ENCODE measurements at regions not wholly inside any gene's neighbourhood (a gene's known extent, or its start where the extent isn't known, plus 50 kb on each side); places are given as distances from the start of the nearest gene placed in this dataset.
"Not testable (repeated sequence)": the region's sequence is repeated elsewhere in the genome, so short reads cannot be mapped to it uniquely, and the experiment has no call there.

DNA sequence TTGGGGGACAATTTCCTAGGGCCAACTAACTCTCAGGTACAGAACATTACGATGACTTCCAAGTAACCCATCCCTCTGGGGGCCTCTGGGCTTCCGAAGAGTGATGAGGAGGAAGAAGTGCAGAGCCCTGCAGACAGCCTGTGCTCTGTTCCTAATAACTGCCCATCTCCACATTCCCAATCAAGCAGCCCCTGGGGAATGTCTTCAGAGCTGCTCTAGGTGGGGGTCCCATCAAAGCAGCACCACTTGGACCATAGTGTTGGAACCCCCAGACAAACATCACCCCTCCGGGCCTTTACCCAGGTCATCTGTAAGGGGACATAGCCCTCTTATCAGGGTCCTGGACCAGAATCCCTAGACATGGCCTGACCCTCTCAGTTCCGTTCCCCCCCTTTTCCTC, 357.3 kb downstream of the NPHP4 start:
- no peak for DNase-seq (ENCODE audit: low spot score)

DNA sequence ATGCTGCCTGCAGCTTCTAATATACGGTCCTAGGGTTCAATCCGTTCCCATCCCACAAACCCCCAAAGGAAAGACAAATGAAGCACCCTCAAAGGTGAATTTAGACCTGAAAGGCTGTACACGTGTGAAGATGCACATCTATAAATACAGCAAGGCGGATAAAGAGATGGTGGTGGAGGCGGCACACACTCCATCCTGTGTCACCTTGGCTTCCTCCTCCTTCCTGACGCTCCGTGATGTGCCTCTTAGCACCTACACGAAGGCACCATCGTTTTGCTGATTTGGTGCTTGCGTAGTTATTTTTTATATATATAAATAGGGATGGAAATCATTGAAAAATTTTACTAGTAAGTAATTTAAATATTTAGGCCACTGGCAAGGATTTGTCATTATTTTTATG, 359.4 kb downstream of the NPHP4 start:
- DNase-seq (ENCODE audit: low spot score): no peak

DNA sequence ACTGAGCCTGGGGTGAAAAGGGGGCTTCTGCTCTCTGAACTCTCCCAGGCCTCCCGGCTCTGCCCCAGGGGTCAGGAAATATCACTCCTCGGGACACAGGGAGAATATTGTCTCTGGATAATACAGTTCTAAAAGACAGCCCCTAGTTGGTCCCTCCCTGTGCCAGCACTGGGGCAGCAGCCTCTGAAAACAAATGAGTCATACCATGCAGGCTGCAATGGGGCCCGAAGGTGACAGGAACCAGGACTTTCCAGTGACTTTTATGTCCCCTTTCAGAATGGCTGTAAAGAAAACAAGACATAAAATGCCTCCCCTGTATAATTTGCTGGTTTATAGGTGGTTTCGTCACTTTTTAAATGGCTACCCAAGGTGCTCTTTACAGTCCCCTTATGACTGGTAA, 360.0 kb downstream of the NPHP4 start:
- no peak for DNase-seq (ENCODE audit: low spot score)

GRCh38 chr1:5628416-5628815, 363.8 kb downstream of the NPHP4 start:
- DNase-seq (ENCODE audit: low spot score): no peak

DNA sequence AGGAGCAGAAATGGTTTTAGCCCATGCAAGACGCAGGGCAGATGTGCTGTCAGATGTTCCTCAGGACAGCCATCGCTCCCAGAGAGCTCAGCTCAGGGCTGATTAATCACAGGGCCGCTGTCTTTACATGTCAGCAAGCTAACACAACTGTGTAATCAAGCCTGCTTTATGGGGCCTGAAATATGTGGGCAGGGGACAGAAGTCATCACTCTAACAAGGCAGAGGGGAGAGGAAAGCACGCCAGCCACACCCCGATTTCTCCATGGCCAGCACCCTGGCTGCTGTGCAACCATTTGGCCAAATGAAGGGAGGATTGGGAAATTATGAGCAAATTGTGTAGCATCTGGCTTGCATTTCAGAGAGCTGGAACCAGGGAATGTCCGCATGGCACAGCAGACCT, 368.8 kb downstream of the NPHP4 start:
- DNase-seq (ENCODE audit: low spot score): no peak

- DNase-seq (ENCODE audit: low spot score): no peak
Measured at GRCh38 chr1:5622412-5622811, 369.8 kb downstream of the NPHP4 start.

GRCh38 chr1:5621692-5622091, 370.5 kb downstream of the NPHP4 start:
- no peak for DNase-seq (ENCODE audit: low spot score)

DNA sequence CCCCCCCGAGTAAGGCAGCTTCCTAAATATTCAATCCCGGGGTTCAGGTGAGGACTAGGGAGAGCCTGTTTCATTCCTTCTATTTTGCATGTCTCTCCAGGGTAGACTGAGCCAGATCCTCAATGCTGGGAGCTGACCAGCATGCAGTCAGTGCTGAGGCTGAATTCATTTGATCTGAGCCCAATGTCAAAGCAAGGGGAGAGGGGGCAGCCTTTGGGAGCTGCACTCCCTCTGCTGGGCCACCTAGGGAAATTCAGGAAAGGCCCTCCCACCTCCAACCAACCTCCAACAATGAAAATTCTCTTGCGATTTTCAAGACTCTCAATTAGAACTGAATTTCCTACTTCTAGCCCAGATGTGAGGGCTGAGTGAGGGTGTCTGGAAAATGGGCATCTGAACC, 371.2 kb downstream of the NPHP4 start:
- DNase-seq (ENCODE audit: low spot score): peak; percentile 49

DNA sequence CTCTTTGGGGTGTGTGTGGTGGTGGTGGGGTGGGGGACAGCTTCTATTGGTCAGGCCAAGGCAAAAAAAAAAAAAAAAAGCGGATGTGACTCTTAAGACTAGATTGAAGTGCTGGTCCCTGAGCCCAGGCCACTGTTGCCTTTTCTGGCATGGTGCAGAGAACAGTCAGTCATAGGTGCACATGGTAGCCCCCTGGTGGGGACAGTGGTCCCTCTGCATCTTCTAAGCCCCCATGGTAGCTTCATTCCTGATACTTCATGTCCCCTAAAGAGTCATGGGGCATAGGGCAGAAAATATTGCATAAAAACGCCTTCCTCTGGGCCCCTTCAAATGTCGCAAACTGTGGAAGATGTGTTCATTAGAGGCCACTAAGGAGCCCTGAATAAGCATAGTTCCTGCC, 371.8 kb downstream of the NPHP4 start:
- no peak for DNase-seq (ENCODE audit: low spot score)

DNA sequence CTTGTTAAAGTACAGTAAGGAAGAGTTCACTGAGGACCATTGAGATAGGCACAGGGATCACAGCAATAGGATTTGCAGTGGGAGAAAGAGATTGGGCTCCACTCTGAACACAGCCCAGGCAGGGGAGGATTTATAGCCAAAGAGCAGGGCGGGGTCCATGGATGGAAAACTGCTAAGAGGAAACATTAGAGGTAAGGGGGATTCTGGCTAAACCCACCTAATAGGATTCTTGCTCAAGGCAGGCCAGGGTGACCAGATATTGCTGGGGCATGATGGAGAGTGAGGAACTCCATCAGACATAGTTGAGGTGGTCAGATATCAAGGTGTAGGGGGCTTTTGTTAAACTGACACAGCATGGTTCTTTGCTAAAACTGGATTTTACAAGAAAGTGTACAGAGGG, 372.8 kb downstream of the NPHP4 start:
- DNase-seq (ENCODE audit: low spot score): no peak

DNA sequence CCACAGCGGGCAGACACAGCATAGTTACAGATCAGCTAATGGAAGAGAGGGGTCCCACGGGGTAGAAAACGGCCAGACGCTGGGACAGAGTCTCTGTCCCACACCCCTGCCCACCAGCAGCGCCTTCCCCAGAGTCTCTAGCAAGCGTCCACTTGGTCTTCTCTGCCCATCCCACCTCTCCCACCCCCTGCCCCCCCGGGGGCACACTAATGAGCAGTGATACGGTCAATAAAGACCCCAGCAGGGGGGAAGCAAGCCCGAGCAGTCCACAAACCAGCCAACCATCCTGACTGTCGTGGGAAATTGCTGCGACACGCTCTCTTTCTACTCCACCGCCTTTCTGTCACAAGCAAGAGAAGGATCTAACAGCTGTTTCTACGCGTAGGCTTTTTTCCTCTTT, 374.7 kb downstream of the NPHP4 start:
- no peak for DNase-seq (ENCODE audit: low spot score)

DNA sequence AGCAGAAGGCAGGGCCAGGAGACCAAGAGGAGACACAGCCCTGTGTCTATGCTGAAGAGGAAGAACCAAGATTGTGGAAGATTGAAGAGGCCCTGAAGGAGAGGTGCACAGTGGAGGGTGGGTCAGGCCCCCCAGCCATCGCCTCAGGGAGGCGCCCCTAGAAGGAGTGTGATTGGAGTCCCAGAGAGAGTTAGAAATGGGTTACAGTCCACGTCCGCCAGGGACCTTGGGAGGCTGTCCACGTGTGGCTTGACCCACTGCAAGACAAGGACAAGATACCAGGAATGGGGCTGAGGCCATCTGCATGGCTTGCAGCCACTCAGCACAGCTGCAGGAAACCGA, 375.1 kb downstream of the NPHP4 start:
- DNase-seq (ENCODE audit: low spot score): no peak

DNA sequence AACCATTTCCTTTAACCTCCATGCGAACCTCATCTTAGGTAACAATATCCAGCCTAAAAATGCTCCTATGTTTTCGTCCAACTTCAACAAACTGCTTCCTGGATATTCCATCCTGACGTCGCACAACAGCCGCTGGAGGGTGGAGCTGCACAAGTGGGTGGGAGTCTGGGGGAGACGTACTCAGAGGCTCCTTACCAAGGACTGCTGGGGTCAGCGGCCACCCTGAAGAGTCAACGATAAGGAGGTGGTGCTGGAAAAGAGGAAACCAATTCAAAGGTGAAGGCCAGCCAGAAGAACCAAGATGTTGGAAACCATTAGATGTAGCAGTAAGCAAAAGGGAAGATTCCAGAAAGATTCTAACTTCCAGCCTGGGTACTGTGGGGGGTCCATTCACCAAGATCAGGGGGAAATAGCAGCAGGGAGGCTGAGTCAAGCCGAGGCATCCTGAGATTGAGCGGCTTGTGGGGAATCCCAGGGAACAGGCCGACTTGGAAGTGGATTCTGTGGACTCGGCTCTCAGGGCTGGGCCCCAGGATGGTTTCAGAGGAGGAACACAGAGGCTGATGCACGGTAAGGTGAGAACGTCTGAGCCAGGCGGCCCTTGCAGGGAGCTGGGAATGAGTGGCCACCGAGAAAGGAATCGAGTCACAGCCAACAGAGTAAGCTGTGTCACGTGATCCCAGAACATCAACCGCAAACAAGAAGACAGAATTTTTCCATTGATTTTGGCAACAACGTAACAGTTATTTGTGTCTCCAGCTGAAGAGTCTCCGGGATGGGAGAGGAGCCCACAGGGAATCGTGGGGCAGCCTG, 375.7 kb downstream of the NPHP4 start:
- no peak for DNase-seq (ENCODE audit: low spot score)

DNA sequence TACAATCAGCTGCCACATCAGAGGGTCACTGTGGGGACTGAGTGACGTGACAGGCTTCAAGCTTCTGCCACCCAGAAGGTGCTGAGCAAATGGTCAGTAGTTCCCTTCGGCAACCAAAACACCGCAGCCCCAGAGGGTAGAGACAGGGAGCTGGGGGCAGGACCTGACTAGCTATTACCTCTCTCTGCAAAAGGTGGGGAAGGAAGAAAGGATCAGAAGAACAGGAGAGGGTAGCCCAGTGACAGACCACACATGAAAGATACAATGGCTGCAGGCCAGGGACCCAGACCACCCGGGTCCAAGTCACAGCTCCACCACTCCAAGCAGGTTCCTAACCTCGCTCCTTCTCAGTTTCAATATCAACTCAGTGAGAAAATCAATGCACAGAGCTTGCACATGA, 377.1 kb downstream of the NPHP4 start:
- no peak for DNase-seq (ENCODE audit: low spot score)

- DNase-seq (ENCODE audit: low spot score): no peak
Measured at GRCh38 chr1:5613900-5614299, 378.3 kb downstream of the NPHP4 start.

- no peak for DNase-seq (ENCODE audit: low spot score)
Measured at GRCh38 chr1:5611851-5612250, 380.4 kb downstream of the NPHP4 start.

- DNase-seq (ENCODE audit: low spot score): no peak
Measured at GRCh38 chr1:5611431-5611830, 380.8 kb downstream of the NPHP4 start.

DNA sequence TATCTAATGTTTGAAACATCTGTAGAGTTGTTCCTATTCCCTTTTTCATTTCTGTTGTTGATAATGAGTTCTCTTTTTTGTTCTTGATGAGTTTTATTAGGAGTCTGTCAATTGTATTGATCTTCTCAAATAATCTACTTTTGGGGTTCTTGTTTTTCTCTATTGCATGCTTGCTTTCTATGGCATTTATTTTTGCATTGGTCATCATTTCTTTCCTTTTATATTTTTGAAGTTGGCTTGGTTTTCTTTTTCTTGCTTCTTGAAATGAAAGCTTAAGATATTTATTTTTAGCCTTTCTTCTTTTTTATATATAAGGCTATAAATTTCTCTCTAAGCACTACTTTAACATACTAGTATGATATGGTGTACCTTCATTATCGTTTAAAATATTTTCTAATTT, 381.8 kb downstream of the NPHP4 start:
- DNase-seq (ENCODE audit: low spot score): no peak

- no peak for DNase-seq (ENCODE audit: low spot score)
Measured at GRCh38 chr1:5603353-5604104, 388.7 kb downstream of the NPHP4 start.

- DNase-seq (ENCODE audit: low spot score): not testable (repeated sequence)
Measured at GRCh38 chr1:5602718-5603117, 389.5 kb downstream of the NPHP4 start.

- DNase-seq (ENCODE audit: low spot score): no peak
Measured at GRCh38 chr1:5601516-5601915, 390.7 kb downstream of the NPHP4 start.

GRCh38 chr1:5599541-5599940, 392.7 kb downstream of the NPHP4 start:
- DNase-seq (ENCODE audit: low spot score): no peak

- no peak for DNase-seq (ENCODE audit: low spot score)
Measured at GRCh38 chr1:5598824-5599395, 393.3 kb downstream of the NPHP4 start.
